RPMI8226 (cell line): ENCODE measurements at regions not wholly inside any gene's neighbourhood (a gene's known extent, or its start where the extent isn't known, plus 50 kb on each side); places are given as distances from the start of the nearest gene placed in this dataset.

ENCODE experiments used
- DNase-seq: peaks from one replicate; pipeline ENCODE4 v3.0.0-alpha.2; 2015

- DNase-seq = no peak
Measured at GRCh38 chr13:73779881-73780280, 354.3 kb downstream of the KLF12 start.

GRCh38 chr13:73778242-73778864, 355.9 kb downstream of the KLF12 start:
- DNase-seq = no peak

- DNase-seq = no peak
Measured at GRCh38 chr13:73777134-73777533, 357.1 kb downstream of the KLF12 start.

GRCh38 chr13:73776151-73776785, 357.9 kb downstream of the KLF12 start:
- no peak for DNase-seq

GRCh38 chr13:73773168-73773549, 361.0 kb downstream of the KLF12 start:
- no peak for DNase-seq

- DNase-seq = no peak
Measured at GRCh38 chr13:73772449-73773167, 361.6 kb downstream of the KLF12 start.

- DNase-seq = peak; percentile 47
Measured at GRCh38 chr13:73767747-73768315, 366.4 kb downstream of the KLF12 start.

- peak; percentile 46 for DNase-seq
Measured at GRCh38 chr13:73767191-73767741, 366.9 kb downstream of the KLF12 start.

GRCh38 chr13:73765651-73766384, 368.4 kb downstream of the KLF12 start:
- DNase-seq = peak; percentile 96

- DNase-seq = no peak
Measured at GRCh38 chr13:73759434-73759833, 374.8 kb downstream of the KLF12 start.

GRCh38 chr13:73757481-73758233, 376.5 kb downstream of the KLF12 start:
- DNase-seq = no peak

- DNase-seq = peak; percentile 68
Measured at GRCh38 chr13:73754727-73755292, 379.4 kb downstream of the KLF12 start.

GRCh38 chr13:73754241-73754640, 380.0 kb downstream of the KLF12 start:
- DNase-seq = no peak

GRCh38 chr13:73751290-73751689, 382.9 kb downstream of the KLF12 start:
- DNase-seq = no peak

GRCh38 chr13:73748404-73748803, 385.8 kb downstream of the KLF12 start:
- no peak for DNase-seq

- no peak for DNase-seq
Measured at GRCh38 chr13:73745190-73745589, 389.0 kb downstream of the KLF12 start.

- no peak for DNase-seq
Measured at GRCh38 chr13:73742982-73743381, 391.2 kb downstream of the KLF12 start.

- DNase-seq = no peak
Measured at GRCh38 chr13:73741742-73742141, 392.5 kb downstream of the KLF12 start.

- DNase-seq = no peak
Measured at GRCh38 chr13:73741111-73741510, 393.1 kb downstream of the KLF12 start.

GRCh38 chr13:73740666-73741065, 393.5 kb downstream of the KLF12 start:
- no peak for DNase-seq

GRCh38 chr13:73739394-73739793, 394.8 kb downstream of the KLF12 start:
- DNase-seq = no peak

- DNase-seq = no peak
Measured at GRCh38 chr13:73738626-73739025, 395.6 kb downstream of the KLF12 start.
